Breast epithelium (tissue), 3 donors: ENCODE measurements at regions not wholly inside any gene's neighbourhood (a gene's known extent, or its start where the extent isn't known, plus 50 kb on each side); places are given as distances from the start of the nearest gene placed in this dataset.

Source experiments
- CTCF ChIP-seq, 3 donors: fragments of 450-650 bp; IDR thresholded peaks; one replicate each; pipeline ENCODE4 v1.5.1; 2016 to 2017; ENCODE audit warnings: antibody characterized with exemption in 3 of 3, mild to moderate bottlenecking in 3 of 3, moderate library complexity in 3 of 3
- POLR2AphosphoS5 ChIP-seq, 3 donors: sonication (generic); formaldehyde crosslinking; IDR thresholded peaks; one replicate each; pipeline ENCODE4 v1.6.1; 2017; ENCODE audit warnings: antibody characterized with exemption in 3 of 3

DNA sequence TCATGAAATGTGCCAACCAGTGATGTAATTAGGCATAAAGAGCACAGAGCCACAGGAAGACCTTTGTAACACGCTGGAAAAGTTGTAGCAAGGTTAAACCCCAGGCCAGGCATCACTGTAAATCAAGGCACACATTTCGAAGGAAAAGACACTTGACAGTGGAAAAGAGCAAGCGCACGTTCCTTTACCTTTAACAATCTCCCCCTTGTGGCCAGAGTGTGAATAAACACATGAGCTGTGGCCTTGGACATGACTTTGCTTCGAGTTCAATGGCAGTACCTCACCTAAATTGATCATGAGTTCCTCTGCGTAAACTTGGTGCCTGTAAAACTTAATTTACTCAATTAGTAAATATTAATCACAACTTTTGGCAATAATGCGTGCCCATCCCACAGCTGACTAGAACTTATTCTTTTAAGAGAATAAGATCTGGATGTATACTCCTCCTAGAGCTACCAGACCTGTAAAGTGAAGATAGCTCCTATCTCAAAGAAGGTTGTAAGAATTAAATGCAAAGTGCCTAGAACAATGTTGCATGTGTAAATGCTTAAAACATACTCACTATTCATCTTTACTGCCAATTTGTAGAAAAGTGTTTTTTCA is 757.0 kb upstream of the NECTIN3 start:
- no peak for TF ChIP-seq POLR2AphosphoS5 (IDR thresholded peaks at IDR 0.05)
- TF ChIP-seq CTCF (IDR thresholded peaks at IDR 0.05): peak; percentile 47 to 54 (median 51)
